Activated T-helper 1 cell treated with anti-CD3 and anti-CD28 coated beads, Interleukin-2, amount 50 U/mL, for 16 hours (primary cell): ENCODE measurements at regions not wholly inside any gene's neighbourhood (a gene's known extent, or its start where the extent isn't known, plus 50 kb on each side); places are given as distances from the start of the nearest gene placed in this dataset.

Experiments
- DNase-seq, 2 donors: peaks; one replicate each; pipeline ENCODE4 v3.0.0-alpha.2; 2020; ENCODE audit warnings: low read depth in 1 of 2, low spot score in 1 of 2

- no peak for DNase-seq
Observed at GRCh38 chr6:16976385-16977183, 125.3 kb upstream of the STMND1 start.

DNA sequence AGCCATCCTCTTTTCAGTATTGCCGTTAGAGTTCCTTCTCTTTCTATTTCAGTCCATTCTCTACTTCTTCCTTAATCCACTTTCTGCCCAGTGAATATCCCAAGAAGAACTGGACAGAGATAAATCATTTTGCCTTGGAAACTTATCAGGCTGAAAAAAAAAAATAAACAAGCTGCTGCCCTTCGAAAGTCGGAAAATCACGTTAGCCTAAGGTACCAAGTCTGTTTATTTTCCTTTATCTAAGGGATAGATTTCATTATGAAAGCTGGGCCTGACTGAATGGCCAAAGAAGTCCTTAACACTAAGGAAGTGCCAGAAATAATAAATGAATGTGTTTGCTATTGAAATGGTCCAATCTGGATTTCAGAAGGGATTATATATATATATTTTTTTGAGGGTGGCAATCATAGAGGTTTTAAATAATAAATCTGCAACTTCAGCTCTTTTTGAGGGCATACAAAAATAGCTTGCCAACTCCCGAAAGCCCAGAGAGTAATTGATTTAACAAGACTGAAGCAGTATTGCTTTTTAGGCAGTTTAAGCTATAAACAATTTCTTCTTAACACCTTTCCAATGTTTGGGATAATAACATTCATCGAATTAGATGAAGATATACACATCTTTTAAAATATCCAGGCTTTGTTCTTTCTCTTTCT lies 127.0 kb upstream of the STMND1 start:
- no peak for DNase-seq

DNA sequence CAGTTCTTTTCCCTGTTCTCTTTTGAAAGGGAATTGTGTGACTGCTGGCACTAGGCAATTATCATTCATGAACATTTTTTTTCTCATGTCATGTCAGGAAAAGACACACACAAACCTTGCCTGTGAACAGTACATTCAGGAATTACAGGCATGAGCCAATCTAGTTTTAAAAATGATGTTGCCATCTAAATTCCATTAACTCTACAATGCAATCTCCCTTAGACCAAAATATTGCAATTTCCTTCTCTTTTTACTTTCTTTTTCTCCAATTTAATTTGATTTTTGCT lies 127.5 kb upstream of the STMND1 start:
- DNase-seq, result no peak

GRCh38 chr6:16973545-16974386 lies 128.1 kb upstream of the STMND1 start:
- no peak for DNase-seq

DNA sequence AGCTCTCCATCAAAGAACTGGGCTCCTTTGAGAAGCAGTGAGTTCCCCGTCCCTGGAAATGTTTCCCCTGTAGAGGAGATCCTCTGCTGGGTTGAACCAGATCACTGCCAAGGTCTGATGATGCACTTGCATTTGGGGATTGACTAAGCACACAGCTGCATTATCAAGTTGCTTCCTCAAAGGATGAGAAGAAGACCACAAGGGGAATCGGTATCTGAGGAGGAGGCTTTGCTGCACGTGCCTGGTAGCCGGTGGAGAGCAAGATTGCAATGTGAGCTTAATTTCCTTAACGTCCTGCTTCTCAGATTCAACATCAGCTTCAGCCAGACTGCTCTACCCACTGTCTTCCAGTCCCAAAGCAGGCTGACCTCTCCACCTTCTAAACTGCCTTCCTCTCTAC lies 128.8 kb upstream of the STMND1 start:
- no peak for DNase-seq

GRCh38 chr6:16972535-16972934 lies 129.3 kb upstream of the STMND1 start:
- no peak for DNase-seq

DNA sequence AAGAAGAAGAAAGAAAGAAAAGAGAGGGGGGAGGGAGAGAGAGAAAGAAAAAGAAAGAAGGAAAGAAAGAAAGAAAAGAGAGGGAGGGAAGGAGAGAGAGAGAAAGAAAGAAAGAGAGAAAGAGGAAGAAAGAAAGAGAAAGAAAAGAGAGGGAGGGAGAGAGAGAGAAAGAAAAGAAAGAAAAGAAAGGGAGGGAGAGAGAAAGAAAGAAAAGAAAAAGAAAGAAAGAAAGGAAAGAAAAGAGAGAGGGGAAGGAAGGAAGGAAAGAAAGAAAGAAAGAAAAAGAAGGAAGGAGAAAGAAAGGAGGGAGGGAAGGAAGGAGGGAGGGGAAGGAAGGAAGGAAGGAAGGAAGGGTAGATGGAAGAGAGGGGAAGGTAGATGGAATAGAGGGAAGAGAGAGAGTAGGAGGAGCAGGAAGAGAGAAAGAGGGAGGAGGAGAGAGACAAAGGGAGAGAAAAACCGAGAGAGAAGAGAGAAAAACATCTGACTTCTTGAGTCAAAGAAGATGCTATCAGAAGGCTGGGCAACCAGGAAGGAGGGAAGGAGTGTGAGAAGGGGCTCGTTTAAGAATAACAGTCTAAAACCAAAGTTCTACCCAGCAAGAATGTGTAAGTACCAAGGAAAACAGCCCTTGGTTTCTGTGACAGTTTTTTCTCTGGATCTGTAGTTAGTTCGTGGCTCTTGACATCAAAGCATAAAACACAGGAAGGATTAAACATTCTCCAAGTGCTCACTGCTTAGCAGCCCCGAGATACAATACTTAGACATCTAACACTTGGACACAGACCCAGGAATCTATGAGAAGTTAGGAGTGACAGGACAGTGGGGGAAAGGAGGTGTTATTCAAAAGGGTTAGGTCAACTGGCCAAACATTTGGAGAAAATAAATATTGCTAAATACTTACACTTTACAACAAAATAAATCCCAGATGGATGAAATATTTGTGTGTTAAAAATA lies 131.9 kb upstream of the STMND1 start:
- DNase-seq, result no peak

- DNase-seq, result no peak
Observed at GRCh38 chr6:16968101-16968500, 133.7 kb upstream of the STMND1 start.

DNA sequence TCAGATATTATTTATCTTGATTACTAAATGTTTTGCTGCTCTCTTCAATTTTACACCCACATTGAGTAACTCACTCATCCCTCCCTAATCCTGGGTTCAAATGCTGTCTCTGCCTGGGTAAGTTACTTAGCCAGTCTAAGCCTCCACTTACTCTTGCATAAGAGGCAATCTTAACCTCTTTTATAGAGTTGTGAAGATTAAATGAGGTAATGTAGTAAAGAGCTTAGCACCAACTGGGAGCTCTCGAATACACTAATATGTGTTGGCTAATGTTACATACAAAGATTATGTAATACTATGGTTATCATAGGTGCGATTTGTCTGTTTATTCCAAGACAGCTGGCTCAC lies 134.4 kb upstream of the STMND1 start:
- no peak for DNase-seq

GRCh38 chr6:16966791-16967469 lies 134.9 kb upstream of the STMND1 start:
- DNase-seq, result no peak

DNA sequence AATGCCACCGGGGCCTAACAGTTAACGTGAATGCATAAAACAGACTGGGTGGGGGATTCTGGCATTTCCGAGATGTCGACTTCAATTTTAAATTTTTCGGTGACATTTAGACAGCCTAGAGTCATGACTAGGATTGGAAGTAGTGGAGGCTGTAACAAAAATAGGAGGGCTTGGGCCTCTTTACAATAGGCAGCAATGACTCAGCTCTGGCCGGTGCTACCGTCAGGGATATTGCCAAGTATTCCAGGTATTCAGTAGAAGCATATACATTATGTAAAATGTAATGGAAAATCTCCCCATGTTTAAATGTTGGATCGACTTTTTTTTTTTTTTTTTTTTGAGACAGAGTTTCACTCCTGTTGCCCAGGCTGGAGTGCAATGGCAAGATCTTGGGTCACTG lies 136.2 kb upstream of the STMND1 start:
- DNase-seq, result no peak

- peak; percentile 35 to 43 for DNase-seq
Observed at GRCh38 chr6:16964553-16965499, 137.0 kb upstream of the STMND1 start.

DNA sequence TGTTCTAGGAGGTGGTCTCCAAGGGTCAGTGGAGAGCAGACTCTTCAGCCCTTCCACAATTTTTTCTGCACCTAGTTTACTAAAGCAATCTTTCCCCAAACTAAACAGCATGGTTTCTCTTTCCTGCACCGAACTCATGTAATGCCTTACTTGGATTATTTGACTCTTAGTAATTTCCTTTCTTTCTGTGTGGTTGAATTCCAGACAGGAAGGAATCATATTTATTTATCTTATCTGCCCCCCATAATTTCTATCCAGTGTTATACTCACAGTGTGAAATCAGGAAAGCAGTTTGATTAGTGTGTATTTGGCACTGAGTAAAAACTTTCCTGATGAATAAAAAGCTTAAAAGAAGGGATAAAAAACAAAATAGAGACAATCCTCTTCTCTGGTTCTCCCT lies 140.3 kb upstream of the STMND1 start:
- DNase-seq, result no peak

DNA sequence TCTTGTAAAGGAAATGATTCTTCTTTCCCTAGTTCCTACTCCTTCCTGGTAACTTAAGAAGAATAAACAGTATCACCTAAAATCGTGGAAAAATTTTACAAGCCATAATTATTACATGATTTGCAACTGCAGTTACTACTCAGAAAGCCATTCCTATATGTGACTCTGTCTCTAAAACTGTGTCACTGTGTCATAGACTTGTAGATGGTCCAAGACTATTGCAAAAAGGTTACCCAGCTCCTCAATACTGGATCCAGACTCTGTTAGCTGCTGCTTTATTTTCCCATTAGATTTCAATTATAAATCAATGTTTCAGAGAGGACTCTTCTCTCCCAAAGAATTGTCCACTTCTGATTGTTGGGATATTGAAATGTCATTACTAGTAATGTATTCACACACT lies 142.1 kb upstream of the STMND1 start:
- DNase-seq, result no peak

- DNase-seq, result no peak
Observed at GRCh38 chr6:16956361-16956760, 145.5 kb upstream of the STMND1 start.

DNA sequence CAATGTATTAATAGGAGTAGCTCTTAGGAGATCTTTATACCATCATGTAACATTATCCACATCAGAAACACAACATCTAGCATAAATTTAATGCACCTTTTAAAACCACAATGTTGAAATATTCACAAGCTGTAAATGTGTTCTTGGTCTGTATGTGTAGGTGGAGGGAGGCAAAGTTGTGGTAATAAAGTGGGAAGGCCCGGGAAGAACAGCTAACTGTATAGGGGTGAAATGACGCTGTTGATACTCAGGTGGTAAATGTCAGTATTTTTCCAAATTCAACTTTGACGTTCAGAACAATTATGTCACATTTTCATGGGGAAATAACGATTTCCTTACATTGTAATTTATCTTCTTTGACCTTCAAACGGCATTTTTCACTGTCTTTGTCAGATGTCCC lies 146.0 kb upstream of the STMND1 start:
- no peak for DNase-seq

DNA sequence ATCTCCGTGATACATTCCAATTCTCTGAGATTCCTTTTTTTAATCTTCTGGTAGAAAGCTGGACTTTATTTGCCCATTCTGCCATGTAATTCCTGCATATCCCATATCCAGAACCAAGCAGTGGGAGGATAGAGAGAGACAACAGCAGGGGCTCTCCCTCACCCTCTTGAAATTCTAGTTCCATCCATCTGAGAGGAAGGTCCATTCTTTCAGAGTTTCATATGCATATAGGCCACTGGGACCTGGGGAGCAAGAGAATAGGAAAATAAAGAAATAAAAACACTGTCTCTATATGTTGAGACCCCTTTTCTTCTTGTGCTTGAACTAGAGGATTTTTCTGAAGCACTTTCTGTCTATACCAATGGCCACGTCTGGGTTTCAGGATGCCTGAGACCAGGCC lies 147.9 kb upstream of the STMND1 start:
- DNase-seq, result no peak

DNA sequence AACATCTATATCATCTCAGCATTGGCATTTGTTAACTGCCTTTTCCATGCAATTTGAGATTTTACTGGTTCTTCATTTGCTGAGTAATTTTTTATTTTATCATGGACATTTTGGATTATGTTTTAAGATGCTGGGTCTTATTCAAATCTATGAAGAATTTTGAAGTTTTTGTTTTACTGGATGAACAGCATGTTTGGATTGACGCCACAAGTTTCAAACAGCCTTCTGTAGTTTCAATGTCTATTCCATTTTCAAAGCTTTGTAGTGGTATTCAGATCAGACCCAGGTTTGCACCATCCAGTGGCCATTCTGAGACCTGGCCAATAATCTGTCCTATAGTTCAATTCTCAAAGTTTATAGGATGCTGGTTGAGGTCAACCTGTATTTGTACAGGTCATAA lies 148.4 kb upstream of the STMND1 start:
- no peak for DNase-seq

GRCh38 chr6:16950825-16951495 lies 150.9 kb upstream of the STMND1 start:
- DNase-seq, result no peak
